ENCODE measurements at regions not wholly inside any gene's neighbourhood (a gene's known extent, or its start where the extent isn't known, plus 50 kb on each side); places are given as distances from the start of the nearest gene placed in this dataset.

DNA sequence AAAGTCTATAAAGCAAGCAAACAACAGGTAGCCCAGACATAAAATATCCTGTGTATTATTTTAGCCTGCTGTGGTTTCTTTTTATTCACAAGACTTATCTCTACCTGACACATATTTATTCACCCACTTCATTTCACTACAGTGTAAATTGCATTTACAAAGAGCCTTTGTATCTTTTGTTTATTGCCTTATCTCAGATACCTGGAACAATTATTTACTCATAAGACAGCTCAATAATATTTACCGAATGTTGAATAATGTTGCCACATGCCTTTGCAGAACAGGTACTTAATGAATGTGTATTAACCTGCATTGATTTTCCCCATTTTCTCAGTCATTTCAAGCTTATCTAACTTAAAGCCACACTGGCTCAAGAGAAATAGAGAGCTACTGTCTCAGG is 603.6 kb downstream of the FBXO15 start:
- ChIA-PET POLR2A (no interaction called here), CTCF (interaction anchor here (0.6 to 1.5 kb wide), 2 partner anchors 12 to 995 kb away, joined by 3 to 4 read pairs; no protein-coding TSS in a partner anchor)
- H3K27ac Mint-ChIP-seq (ENCODE audit: low read depth, unreplicated experiment), result no peak overlapping the region
- intact Hi-C loops (cut with micrococcal nuclease), result no loop called here
- H3K9me3 Mint-ChIP-seq (ENCODE audit: unreplicated experiment), result no peaks in the 10 kb centered on the region
- no peaks in the 10 kb centered on the region for H3K36me3 Mint-ChIP-seq (ENCODE audit: insufficient read depth, unreplicated experiment)
- no TSS peak for BruUV-seq (replicated peaks)
- TF ChIP-seq, protein P1, sequence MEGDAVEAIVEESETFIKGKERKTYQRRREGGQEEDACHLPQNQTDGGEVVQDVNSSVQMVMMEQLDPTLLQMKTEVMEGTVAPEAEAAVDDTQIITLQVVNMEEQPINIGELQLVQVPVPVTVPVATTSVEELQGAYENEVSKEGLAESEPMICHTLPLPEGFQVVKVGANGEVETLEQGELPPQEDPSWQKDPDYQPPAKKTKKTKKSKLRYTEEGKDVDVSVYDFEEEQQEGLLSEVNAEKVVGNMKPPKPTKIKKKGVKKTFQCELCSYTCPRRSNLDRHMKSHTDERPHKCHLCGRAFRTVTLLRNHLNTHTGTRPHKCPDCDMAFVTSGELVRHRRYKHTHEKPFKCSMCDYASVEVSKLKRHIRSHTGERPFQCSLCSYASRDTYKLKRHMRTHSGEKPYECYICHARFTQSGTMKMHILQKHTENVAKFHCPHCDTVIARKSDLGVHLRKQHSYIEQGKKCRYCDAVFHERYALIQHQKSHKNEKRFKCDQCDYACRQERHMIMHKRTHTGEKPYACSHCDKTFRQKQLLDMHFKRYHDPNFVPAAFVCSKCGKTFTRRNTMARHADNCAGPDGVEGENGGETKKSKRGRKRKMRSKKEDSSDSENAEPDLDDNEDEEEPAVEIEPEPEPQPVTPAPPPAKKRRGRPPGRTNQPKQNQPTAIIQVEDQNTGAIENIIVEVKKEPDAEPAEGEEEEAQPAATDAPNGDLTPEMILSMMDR (IDR thresholded peaks at IDR 0.05; ENCODE audit: unreplicated experiment), result no peak
- DNase-seq (ENCODE audit: unreplicated experiment), result no peak
- H3K27me3 Mint-ChIP-seq (ENCODE audit: insufficient read depth, unreplicated experiment), result no peaks in the 10 kb centered on the region
- no peak overlapping the region for H3K4me3 Mint-ChIP-seq (ENCODE audit: unreplicated experiment)
- H3K4me1 Mint-ChIP-seq (ENCODE audit: insufficient read depth, unreplicated experiment), result no peaks in the 10 kb centered on the region

GRCh38 chr18:73535990-73536389 is 611.6 kb downstream of the FBXO15 start:
- Mint-ChIP-seq H3K9me3 (ENCODE audit: unreplicated experiment) (peaks cover 7% of the 10 kb centered on the region), H3K27ac (ENCODE audit: low read depth, unreplicated experiment) (no peak overlapping the region), H3K36me3 (ENCODE audit: insufficient read depth, unreplicated experiment) (no peaks in the 10 kb centered on the region), H3K4me1 (ENCODE audit: insufficient read depth, unreplicated experiment) (no peaks in the 10 kb centered on the region), H3K27me3 (ENCODE audit: insufficient read depth, unreplicated experiment) (no peaks in the 10 kb centered on the region), H3K4me3 (ENCODE audit: unreplicated experiment) (no peak overlapping the region)
- DNase-seq (ENCODE audit: unreplicated experiment), result no peak
- TF ChIP-seq, protein P1 (IDR thresholded peaks at IDR 0.05; ENCODE audit: unreplicated experiment), result no peak
- BruUV-seq (replicated peaks), result no TSS peak
- ChIA-PET POLR2A (no interaction called here), CTCF (interaction anchor here (0.9 kb wide), 1 partner anchor 41 kb away, joined by 3 read pairs; no protein-coding TSS in a partner anchor)
- intact Hi-C loops (cut with micrococcal nuclease), result no loop called here

- intact Hi-C loops (cut with micrococcal nuclease), result no loop called here
- TF ChIP-seq, protein P1 (IDR thresholded peaks at IDR 0.05; ENCODE audit: unreplicated experiment), result no peak
- Mint-ChIP-seq H3K9me3 (ENCODE audit: unreplicated experiment) (peaks cover 15% of the 10 kb centered on the region), H3K4me1 (ENCODE audit: insufficient read depth, unreplicated experiment) (no peaks in the 10 kb centered on the region), H3K27me3 (ENCODE audit: insufficient read depth, unreplicated experiment) (no peaks in the 10 kb centered on the region), H3K4me3 (ENCODE audit: unreplicated experiment) (no peak overlapping the region), H3K36me3 (ENCODE audit: insufficient read depth, unreplicated experiment) (no peaks in the 10 kb centered on the region), H3K27ac (ENCODE audit: low read depth, unreplicated experiment) (no peak overlapping the region)
- DNase-seq (ENCODE audit: unreplicated experiment), result no peak
- POLR2A ChIA-PET, result no interaction called here
- CTCF ChIA-PET, result interaction anchor here (0.7 kb wide), 1 partner anchor 306 kb away, joined by 3 read pairs; no protein-coding TSS in a partner anchor
- BruUV-seq (replicated peaks), result no TSS peak
These were observed 612.4 kb downstream of the FBXO15 start for GRCh38 chr18:73535189-73535588.

- Mint-ChIP-seq H3K4me3 (ENCODE audit: unreplicated experiment) (no peak overlapping the region), H3K36me3 (ENCODE audit: insufficient read depth, unreplicated experiment) (no peaks in the 10 kb centered on the region), H3K4me1 (ENCODE audit: insufficient read depth, unreplicated experiment) (no peaks in the 10 kb centered on the region), H3K9me3 (ENCODE audit: unreplicated experiment) (peaks cover 28% of the 10 kb centered on the region), H3K27me3 (ENCODE audit: insufficient read depth, unreplicated experiment) (no peaks in the 10 kb centered on the region), H3K27ac (ENCODE audit: low read depth, unreplicated experiment) (no peak overlapping the region)
- intact Hi-C loops (cut with micrococcal nuclease), result no loop called here
- TF ChIP-seq, protein P1 (IDR thresholded peaks at IDR 0.05; ENCODE audit: unreplicated experiment), result no peak
- ChIA-PET CTCF (interaction anchor here (0.6 to 0.8 kb wide), 3 partner anchors 13 to 201 kb away, joined by 3 to 5 read pairs (median 4); no protein-coding TSS in a partner anchor), POLR2A (no interaction called here)
- DNase-seq (ENCODE audit: unreplicated experiment), result no peak
- no TSS peak for BruUV-seq (replicated peaks)
These were observed 616.0 kb downstream of the FBXO15 start for GRCh38 chr18:73531601-73532000.

Data from MCF 10A (cell line).